GM18870 (cell line): ENCODE measurements at regions not wholly inside any gene's neighbourhood (a gene's known extent, or its start where the extent isn't known, plus 50 kb on each side); places are given as distances from the start of the nearest gene placed in this dataset.
"Not testable (repeated sequence)": the region's sequence is repeated elsewhere in the genome, so short reads cannot be mapped to it uniquely, and the experiment has no call there.

Experiments
- ATAC-seq: cut with Tn5 transposase; IDR thresholded peaks from one replicate; pipeline ENCODE4 v1.9.1; 2021; ENCODE audit warnings: moderate library complexity; ENCODE audit not compliant: unreplicated experiment

DNA sequence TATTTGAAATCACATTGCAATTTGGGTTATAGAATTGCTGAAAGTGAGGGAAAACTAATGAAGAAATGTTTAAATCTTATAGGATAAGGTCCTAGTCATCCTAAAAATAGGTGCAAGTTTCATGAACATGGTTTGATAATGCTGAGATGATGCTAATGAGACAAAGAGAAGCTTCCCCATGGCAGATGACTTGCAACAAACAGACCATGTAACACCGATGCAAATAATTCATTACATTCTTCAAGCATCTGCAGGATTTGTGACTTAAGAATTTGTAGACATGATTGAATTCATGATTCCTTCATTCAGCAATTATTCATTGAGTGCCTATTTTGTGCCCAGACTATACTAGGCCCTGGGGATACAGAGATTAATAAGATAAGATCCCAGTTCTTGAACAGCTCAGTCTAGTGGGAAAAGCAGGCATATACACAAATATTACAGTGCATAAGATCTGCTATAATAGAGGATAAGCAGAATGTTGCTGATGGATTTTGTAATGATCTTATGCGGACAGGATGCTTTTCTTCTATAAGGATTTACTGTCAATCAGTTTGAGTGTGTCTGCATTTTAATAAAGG lies 367.9 kb upstream of the GBE1 start:
- ATAC-seq, result no peak

DNA sequence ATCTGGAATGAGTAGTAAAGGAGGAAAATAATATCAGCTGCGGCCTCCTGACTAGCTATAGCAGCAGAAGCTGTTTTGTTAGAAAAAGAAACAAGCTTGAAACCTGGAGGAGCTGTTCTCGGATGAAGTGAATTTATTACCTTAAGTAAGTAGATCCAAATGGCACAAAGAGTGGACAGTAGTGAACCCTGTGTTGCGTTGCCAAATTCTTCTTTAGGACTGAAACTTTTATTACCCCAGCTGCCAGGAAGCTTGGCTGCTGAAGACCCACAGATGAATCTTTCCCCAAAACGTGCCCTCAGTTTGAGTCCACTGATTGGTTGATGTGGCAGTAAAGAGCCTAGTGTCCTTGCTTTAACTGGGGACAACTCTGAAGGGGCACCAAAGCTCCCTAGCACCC lies 366.8 kb upstream of the GBE1 start:
- ATAC-seq, result no peak

DNA sequence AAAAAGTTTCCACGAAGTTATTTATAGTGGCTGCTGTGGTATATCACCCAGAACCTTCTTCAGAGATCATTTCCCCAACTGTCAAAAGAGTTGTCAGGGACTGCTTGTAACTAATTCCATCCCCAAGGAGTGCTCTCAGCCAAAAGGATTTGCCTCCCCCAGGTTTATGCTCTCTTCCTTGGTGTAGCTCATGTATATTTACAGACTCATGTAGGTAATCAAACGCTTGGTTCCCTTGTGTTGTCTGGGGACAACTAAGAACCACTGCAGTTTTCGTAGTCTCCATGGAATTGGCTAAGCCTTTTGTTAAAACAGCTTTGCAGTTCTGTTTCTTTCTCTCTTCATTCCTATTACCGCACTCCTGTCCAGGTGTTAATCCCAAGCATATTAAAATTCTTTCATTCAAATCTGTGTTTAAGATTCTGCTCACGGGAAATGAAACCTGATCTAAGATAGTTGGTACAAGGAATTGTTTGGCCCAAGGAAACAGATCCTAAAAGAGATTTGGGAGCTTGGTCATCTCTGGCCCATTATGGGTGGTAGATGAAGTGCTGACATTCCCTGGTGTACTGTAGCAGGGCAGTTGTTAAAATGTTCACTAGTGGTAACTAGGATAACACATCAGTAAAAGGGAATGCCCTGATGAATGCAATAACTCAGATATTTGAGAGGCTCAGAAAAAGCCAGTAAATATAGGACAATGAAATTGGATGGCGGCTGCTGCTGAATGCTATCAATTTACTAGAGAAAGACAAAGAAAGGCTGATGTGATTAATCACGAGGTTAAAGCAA lies 361.3 kb upstream of the GBE1 start:
- no peak for ATAC-seq

DNA sequence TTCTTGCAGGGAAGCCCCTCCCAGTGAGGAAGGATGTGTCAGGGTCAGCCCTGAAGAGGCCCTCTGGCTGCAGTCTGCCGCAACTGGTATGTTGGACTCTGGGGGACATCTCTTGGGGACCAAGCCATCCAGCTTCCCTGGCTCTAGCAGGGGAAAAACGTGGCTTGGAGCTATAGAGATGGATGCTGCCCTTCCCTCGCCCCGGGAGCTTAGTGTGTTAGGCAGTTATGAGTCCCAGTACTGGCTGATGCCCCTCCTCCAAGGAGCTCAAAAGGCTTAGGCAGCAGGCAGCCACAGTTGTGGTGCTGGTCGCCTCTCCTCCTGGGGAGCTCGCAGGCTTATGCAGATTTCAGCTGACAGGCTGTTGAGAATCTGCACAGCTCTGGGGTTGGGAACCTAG lies 353.1 kb upstream of the GBE1 start:
- no peak for ATAC-seq

DNA sequence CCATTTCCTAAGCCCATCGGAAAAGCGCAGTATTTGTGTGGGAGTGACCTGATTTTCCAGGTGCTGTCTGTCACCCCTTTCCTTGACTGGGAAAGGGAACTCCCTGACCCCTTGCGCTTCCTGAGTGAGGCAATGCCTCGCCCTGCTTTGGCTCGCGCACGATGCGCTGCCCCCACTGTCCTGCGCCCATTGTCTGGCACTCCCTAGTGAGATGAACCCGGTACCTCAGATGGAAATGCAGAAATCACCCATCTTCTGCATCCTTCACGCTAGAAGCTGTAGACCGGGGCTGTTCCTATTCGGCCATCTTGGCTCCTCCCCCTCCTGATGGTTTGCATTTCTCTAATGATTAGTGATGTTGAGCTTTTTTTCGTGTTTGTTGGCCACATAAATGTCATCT lies 349.3 kb upstream of the GBE1 start:
- not testable (repeated sequence) for ATAC-seq

DNA sequence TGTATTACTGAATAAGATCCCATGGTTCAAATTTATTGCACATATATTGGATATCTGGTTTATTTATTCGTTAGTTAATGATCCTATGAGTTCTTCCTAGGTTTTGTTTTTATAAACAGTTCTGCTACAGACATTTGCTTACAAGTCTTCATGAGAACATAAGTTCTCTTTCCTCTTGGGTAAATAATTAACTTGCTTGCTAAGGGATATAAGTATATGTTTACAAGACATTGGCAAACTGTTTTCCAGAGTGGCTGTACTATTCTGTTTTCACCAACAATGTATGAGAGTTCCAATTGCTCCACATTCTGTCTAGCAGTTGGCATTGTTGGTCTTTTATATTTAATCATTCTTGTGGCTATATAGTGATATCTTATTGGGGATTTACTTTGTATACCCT lies 341.8 kb upstream of the GBE1 start:
- no peak for ATAC-seq

DNA sequence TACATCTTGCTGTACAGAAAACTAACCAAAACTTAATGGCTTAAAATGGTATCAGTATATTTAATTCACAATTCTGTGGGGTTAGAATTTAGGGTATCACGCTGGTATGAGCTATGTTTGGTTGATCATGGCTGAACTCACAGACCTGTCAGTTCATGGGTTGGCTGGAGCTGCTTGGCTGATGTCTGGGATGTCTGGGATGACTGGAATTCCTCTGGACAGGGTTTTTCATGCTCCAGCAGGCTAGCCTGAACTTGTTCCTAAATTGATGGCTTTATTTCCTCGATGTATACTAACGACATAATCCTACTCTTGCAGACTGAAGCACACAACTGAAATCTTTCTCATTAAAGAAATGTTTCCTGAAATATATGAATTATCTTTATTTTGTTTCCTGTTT lies 338.9 kb upstream of the GBE1 start:
- no peak for ATAC-seq

DNA sequence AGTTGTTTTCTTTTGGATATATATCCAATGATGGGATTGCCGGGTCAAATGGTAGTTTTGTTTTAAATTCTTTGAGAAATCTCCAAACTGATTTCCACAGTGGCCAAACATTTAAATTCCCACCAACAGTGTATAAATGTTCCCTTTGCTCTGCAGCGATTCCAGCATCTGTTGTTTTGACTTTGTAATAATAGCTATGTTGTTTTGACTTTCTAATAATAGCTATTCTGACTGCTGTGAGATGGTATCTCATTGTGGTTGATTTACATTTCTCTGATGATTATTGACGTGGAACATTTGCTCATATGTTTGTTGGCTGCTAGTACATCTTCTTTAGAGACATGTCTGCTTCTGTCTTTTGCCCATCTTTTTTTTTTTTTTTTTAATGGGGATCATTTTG lies 332.2 kb upstream of the GBE1 start:
- no peak for ATAC-seq

DNA sequence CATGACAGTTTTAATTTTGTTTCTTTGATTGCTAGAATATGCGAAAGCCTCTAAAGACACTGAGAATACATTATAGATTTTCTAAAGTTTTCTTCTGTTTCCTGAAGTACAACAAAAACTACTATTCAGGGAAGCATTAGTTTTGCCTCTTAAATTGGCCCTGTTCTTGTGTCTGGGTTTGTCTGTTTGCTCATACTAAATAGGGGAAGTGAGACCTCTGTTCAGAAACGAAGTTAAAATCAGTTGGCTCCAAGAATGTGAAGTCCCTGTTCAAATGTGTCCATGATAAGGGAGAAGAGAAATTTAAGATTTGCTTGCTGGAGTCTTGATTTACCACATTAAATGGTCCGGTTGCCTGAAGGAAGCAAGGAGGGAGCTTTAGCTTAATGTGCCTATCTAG lies 327.3 kb upstream of the GBE1 start:
- peak; percentile 79 for ATAC-seq

DNA sequence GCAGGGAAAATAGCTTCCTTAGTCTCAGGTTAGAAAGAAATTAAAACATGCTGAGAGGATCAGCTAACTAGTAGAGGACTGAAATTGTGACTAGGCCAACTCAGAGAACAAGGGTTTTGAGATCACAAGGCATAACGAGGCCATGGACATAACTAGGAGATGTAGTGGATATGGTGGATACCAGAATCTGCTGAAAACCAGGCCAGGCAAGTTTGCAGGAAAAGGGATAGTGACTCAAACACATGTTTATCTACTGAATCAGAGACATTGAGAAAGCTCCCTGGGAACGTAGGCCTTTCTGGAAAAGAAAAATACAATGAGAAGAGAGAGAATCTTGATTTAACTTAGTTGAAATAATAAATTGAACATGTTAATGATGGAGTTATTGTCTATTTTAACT lies 326.5 kb upstream of the GBE1 start:
- no peak for ATAC-seq

DNA sequence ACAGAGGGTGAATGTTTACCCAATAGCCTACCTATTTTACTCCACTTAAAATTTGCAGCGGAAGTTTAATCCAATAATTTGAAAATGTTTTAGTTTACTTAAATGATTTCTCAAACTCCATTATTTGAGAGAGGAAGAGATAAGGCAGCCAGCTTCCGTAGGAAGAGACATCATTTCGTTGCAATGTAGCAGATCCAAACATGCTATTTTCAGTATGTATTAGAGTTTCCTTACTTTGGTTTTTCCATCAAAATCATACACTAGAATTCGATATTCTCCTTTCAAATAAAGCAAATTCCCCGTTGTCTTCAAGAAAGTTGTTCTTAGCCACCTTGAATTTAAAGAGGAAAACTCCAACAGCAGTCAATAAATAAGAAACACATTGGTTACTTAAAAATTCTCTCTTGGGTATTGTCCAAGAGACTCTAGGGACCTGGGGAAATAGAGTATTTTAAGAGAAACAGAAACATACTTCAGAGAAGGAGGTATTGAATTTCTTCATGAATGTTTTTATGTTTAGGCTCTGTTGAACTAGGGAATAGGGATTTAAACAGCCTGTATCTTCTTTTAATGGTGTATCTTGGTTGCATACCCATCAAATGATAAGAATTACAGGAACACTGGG lies 324.5 kb upstream of the GBE1 start:
- no peak for ATAC-seq

DNA sequence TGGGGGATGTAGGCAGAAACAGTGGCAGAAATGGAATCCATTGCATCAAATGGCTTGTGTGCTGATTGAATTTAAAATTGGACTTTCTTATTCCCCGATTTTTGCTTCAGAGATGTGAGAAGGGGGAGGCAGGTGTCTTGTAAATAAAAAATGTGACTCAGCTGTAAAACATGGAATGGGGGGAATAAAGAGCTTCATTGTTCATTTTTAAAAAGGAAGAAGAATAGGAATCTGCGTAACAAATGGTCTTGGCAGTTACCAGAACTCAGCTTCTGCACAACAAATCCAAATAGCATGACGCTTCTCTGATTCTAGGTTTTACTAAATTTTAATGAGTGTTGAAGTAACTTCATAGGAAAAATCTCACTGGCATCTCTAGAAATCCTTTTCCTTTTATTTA lies 323.9 kb upstream of the GBE1 start:
- ATAC-seq, result no peak

DNA sequence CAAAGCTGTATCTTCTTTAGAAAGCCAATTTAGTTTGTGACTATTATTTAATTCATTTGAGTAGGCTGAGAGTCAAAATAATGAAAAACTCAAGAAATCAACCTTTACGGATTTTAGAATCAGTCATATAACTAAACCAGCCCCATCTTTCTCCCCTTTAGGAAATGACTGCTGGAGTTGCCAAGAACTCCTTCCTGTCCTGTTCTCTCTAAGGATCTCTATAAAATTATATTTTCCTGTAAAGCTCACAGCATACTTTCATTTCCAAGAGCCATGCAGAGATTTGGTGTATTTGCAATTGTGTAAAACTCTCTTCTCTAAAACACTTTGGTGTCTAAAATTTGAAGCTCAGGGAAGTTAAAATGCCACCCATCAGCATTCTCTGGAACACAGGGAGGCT lies 323.4 kb upstream of the GBE1 start:
- no peak for ATAC-seq

DNA sequence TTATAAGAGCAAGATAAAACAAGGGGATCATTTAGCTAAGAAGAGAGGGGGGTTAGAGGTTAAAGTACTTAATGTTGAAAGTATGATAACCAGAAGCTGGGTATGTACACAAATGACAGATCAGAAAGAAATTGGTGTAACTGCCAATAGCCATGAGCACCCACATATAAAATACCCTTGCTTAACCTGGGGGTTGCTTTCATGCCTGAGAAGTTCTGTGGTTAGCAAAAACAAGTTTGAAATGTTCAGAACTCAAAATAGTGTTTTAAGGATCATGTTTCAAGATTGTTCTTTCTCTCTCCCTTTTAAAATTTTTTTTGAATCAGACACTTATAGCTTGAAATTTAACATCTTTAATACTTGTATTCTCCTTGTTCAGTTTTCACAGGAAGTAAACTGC lies 321.4 kb upstream of the GBE1 start:
- ATAC-seq, result no peak

DNA sequence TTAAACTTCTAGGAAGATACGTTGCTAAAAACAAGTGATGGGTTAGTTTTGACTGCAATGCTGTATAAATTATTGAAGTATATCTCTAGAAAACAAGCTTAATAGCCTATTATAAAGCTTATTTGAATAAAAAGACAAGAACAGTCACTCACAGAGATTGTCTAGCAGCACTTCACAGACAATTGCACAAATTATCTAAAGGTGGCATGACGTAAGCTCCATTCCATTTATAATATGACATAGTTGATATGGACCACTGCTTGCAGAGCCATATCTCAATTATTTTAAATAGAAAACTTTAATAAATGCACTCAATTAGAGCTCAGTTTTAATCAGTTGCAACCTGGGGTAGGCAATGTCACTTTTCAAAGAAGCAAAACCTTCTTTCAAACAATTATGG lies 319.9 kb upstream of the GBE1 start:
- no peak for ATAC-seq

DNA sequence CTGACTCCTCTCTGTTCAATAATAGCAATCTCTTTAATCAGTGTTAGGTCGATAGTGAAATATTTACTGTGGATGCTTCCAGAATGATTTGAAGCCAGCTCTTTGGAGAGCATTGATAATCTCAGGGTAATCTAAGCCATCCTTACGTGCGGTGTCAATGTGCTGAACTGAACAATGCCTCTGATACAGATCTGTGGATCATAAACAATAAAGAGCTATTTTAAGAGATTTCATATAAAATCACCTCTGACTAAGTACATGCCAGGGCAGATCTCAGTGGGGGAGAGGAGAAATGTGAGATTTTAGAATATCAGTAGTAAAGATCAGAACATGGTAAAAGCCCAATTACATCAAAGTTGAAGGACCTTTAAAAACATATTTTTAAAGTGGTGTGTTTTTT lies 319.3 kb upstream of the GBE1 start:
- ATAC-seq, result no peak

DNA sequence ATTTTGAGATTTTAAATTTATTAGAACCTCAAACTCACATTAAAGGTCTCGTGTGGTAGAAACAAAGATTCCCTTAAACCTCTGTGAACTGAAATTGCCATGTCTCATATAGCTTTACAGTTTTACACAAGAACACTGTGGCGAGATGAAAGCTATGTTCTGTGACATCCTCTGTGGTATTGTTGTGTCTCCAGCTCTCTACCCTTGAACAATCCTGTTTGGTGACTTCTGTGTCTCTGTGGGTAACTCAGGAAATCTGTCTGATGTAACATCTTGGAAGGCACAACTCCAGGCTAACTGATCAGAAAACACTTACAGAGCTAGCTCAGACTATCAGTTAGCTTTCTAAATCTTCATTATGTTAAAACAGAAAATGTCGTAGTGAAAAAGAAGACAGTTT lies 318.8 kb upstream of the GBE1 start:
- peak; percentile 37 for ATAC-seq

DNA sequence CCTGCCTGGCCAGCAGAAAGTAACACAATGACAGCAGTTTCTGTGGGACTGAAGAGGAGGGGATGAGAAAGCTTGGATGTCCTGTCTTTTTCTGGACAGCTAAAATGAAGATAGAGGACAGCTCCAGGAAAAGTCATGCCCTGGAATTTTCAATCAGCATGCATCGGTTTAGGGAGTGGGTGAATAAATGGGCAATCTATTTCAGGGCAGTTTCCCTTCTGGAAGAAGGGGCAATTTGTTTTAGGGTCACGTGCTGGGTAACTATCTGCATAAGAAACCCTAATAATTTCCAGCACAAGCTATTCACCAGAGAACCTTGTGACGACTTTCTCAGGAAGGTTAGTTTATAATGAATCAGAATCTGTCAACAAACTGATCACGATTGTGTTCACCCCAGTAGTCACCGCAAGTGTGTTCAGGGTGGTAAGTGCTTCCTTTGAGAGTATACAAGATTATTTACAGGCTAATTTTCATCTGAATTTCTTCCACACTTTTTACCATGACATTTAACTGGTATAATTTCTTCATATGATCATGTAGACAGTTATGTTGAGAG lies 318.0 kb upstream of the GBE1 start:
- ATAC-seq, result no peak

DNA sequence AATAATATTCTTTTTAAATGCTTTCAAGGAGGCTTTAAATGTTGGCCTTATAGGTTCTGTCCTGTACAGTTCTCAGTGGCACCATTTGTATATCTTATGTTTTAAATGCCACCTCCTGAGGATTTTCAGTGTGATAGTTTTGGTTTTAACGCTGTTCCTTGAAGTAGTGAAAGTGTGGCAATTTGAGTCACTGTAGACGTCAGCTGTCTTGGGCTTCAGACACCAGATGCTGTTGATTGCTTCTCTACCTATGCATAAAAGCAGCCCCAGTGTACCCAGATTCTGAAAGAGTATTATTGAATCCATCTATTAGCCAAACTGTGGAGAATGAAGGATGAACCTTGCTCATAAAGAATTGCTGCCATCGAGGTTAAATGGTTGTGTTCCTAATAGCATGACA lies 316.8 kb upstream of the GBE1 start:
- ATAC-seq, result no peak

DNA sequence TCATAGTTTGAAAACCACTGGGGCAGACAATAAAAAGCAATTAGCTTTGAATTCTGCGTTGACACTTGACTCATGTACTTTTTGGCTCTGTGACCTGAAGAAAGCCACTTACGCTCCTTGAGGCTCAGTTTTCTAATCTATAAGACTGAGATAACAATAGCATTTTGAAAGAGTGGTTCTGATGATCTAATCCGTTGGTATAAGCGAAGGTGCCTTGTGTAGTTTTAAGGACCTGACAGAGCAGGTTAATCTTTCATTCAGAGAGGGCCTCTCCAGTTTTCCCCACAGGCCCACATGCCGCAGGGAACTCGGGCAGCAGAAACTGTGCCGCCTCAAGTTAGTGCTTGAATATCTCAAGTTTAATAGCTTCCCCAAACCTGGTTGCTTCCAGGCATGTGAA lies 306.0 kb upstream of the GBE1 start:
- no peak for ATAC-seq

DNA sequence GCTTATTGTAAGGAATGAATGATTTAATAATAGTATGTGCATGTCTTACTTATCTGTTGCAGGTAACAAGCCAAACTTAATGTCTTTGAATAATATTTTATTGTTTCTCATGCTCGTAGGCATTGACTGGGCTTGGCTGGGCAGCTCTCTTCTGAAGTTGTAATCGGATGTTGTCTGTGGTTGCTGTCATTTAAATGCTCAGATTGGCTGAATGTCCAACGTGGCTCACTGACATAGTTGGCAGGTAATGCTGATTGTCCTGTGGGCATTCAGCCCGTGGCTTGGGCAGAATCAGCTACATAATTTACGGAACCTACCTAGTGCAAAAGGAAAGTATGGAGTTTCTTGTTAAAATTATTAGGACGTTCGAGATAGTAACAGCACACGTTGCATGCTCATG lies 297.4 kb upstream of the GBE1 start:
- no peak for ATAC-seq

DNA sequence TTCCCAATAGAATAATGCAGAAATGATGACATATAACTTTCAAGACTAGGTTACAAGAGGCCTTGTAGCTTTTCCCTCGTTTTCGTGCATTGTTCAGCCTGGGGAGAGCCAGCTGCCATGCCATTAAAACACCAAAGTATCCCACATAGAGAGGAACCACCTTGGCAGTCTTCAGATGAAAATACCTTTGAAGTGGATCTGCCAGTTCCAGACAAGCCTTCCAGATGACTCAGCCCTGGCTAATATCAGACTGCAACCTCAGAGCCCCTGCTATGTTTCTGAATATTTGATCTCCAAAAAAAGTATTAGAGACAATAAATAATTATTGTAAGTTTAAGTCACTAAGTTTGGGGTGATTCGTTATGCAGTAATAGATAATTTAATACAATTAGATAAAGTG lies 294.3 kb upstream of the GBE1 start:
- ATAC-seq, result no peak
